Astrocyte of the hippocampus (primary cell): ENCODE measurements at regions not wholly inside any gene's neighbourhood (a gene's known extent, or its start where the extent isn't known, plus 50 kb on each side); places are given as distances from the start of the nearest gene placed in this dataset.
A peak's percentile ranks its signal among the peaks of the same experiment; 100 is the strongest.
"Not testable (repeated sequence)": the region's sequence is repeated elsewhere in the genome, so short reads cannot be mapped to it uniquely, and the experiment has no call there.

ENCODE experiments used
- DNase-seq: peaks from one replicate; pipeline ENCODE4 v3.0.0; 2011; ENCODE audit warnings: low read depth, low spot score

GRCh38 chr6:21742238-21742660 lies 148.7 kb downstream of the SOX4 start:
- DNase-seq, result peak; percentile 54

- no peak for DNase-seq
Measured at GRCh38 chr6:21744331-21744730, 150.8 kb downstream of the SOX4 start.

GRCh38 chr6:21745543-21746337 lies 152.2 kb downstream of the SOX4 start:
- no peak for DNase-seq

- DNase-seq, result no peak
Measured at GRCh38 chr6:21747441-21747840, 153.9 kb downstream of the SOX4 start.

- DNase-seq, result peak; percentile 60
Measured at GRCh38 chr6:21748343-21749056, 154.9 kb downstream of the SOX4 start.

- DNase-seq, result no peak
Measured at GRCh38 chr6:21749754-21750153, 156.2 kb downstream of the SOX4 start.

GRCh38 chr6:21750575-21750974 lies 157.0 kb downstream of the SOX4 start:
- DNase-seq, result no peak

- no peak for DNase-seq
Measured at GRCh38 chr6:21751608-21752007, 158.1 kb downstream of the SOX4 start.

GRCh38 chr6:21752054-21752811 lies 158.7 kb downstream of the SOX4 start:
- peak; percentile 77 for DNase-seq

- DNase-seq, result peak; percentile 88
Measured at GRCh38 chr6:21753241-21754108, 159.9 kb downstream of the SOX4 start.

GRCh38 chr6:21754891-21755290 lies 161.3 kb downstream of the SOX4 start:
- peak; percentile 82 for DNase-seq

- DNase-seq, result no peak
Measured at GRCh38 chr6:21756487-21756886, 162.9 kb downstream of the SOX4 start.

GRCh38 chr6:21757392-21757791 lies 163.8 kb downstream of the SOX4 start:
- DNase-seq, result not testable (repeated sequence)

- no peak for DNase-seq
Measured at GRCh38 chr6:21759721-21760120, 166.2 kb downstream of the SOX4 start.

- DNase-seq, result not testable (repeated sequence)
Measured at GRCh38 chr6:21761053-21761730, 167.6 kb downstream of the SOX4 start.

GRCh38 chr6:21764989-21765388 lies 171.4 kb downstream of the SOX4 start:
- no peak for DNase-seq

GRCh38 chr6:21767891-21768648 lies 174.5 kb downstream of the SOX4 start:
- peak; percentile 42 for DNase-seq

- DNase-seq, result peak; percentile 89
Measured at GRCh38 chr6:21769405-21769861, 175.9 kb downstream of the SOX4 start.

GRCh38 chr6:21769968-21770367 lies 176.4 kb downstream of the SOX4 start:
- DNase-seq, result no peak
